ENCODE measurements at regions not wholly inside any gene's neighbourhood (a gene's known extent, or its start where the extent isn't known, plus 50 kb on each side); places are given as distances from the start of the nearest gene placed in this dataset.

GRCh38 chr3:45332493-45332892, 55.9 kb upstream of the LARS2 start:
- no peak overlapping the region for H3K4me2 ChIP-seq (ENCODE audit: low read length)
- POLR2A ChIA-PET, result no interaction called here
- H3K9ac ChIP-seq (ENCODE audit: low read length), result no peak overlapping the region
- H3K36me3 ChIP-seq (ENCODE audit: control insufficient read depth in 1 of 2, insufficient read depth in 2 of 2, low read length in 2 of 2), result no peaks in the 10 kb centered on the region
- no peaks in the 10 kb centered on the region for H3K4me1 ChIP-seq (ENCODE audit: control insufficient read depth in 1 of 2, insufficient read depth in 2 of 2, low read length in 2 of 2)
- intact Hi-C loops (cut with micrococcal nuclease), result no loop called here
- no TSS peak for BruUV-seq (replicated peaks)
- H2AFZ ChIP-seq (ENCODE audit: low read depth, low read length, poor library complexity, severe bottlenecking), result no peak overlapping the region
- no peaks in the 10 kb centered on the region for H3K9me2 ChIP-seq (ENCODE audit: insufficient read depth)
- H3K27ac ChIP-seq (ENCODE audit: low read depth, low read length), result no peak overlapping the region
- no peaks in the 10 kb centered on the region for H4K20me1 ChIP-seq (ENCODE audit: insufficient read depth)
- H3K27me3 ChIP-seq (ENCODE audit: insufficient read depth, low read length), result peaks cover 2% of the 10 kb centered on the region; the same call in 1 of the 2 replicates
- no peak for TF ChIP-seq ZNF274 (IDR thresholded peaks at IDR 0.05; ENCODE audit: low read depth, low read length)
- H3K9me3 ChIP-seq (ENCODE audit: control insufficient read depth in 1 of 2, insufficient read depth in 1 of 2, low read depth in 1 of 2, low read length in 2 of 2), result no peaks in the 10 kb centered on the region
- ATAC-seq, result no peak
- no peaks in the 10 kb centered on the region for H3K79me2 ChIP-seq (ENCODE audit: insufficient read depth, low read length)
- RAD21 ChIA-PET (ENCODE audit: low non-redundant PET in 1 of 2, low total read pairs in 2 of 2, uncharacterized antibody in 2 of 2, unreplicated experiment in 2 of 2), result no interaction called here
- no peak for DNase-seq (ENCODE audit: low read depth, low spot score)
- H3K4me3 ChIP-seq (replicated peaks in 1 of 2; ENCODE audit: low read depth in 1 of 2, low read length in 2 of 2), result no peak overlapping the region
- CTCF ChIA-PET, result no interaction called here

GRCh38 chr3:45332901-45333407, 55.4 kb upstream of the LARS2 start:
- ChIA-PET CTCF (no interaction called here), POLR2A (no interaction called here), RAD21 (ENCODE audit: low non-redundant PET in 1 of 2, low total read pairs in 2 of 2, uncharacterized antibody in 2 of 2, unreplicated experiment in 2 of 2) (no interaction called here)
- no peaks in the 10 kb centered on the region for H4K20me1 ChIP-seq (ENCODE audit: insufficient read depth)
- H3K9ac ChIP-seq (ENCODE audit: low read length), result no peak overlapping the region
- intact Hi-C loops (cut with micrococcal nuclease), result no loop called here
- H3K4me2 ChIP-seq (ENCODE audit: low read length), result no peak overlapping the region
- no peaks in the 10 kb centered on the region; the same call in 1 of the 2 replicates for H3K27me3 ChIP-seq (ENCODE audit: insufficient read depth, low read length)
- H2AFZ ChIP-seq (ENCODE audit: low read depth, low read length, poor library complexity, severe bottlenecking), result no peak overlapping the region
- no peak for ATAC-seq
- H3K4me1 ChIP-seq (ENCODE audit: control insufficient read depth in 1 of 2, insufficient read depth in 2 of 2, low read length in 2 of 2), result no peaks in the 10 kb centered on the region
- no peaks in the 10 kb centered on the region for H3K36me3 ChIP-seq (ENCODE audit: control insufficient read depth in 1 of 2, insufficient read depth in 2 of 2, low read length in 2 of 2)
- no peak for DNase-seq (ENCODE audit: low read depth, low spot score)
- no peaks in the 10 kb centered on the region for H3K9me2 ChIP-seq (ENCODE audit: insufficient read depth)
- no TSS peak for BruUV-seq (replicated peaks)
- no peaks in the 10 kb centered on the region for H3K9me3 ChIP-seq (ENCODE audit: control insufficient read depth in 1 of 2, insufficient read depth in 1 of 2, low read depth in 1 of 2, low read length in 2 of 2)
- no peak overlapping the region for H3K27ac ChIP-seq (ENCODE audit: low read depth, low read length)
- no peaks in the 10 kb centered on the region for H3K79me2 ChIP-seq (ENCODE audit: insufficient read depth, low read length)
- no peak overlapping the region for H3K4me3 ChIP-seq (replicated peaks in 1 of 2; ENCODE audit: low read depth in 1 of 2, low read length in 2 of 2)
- TF ChIP-seq SRF (IDR thresholded peaks at IDR 0.05; ENCODE audit: low read depth), result no peak
- no peak for TF ChIP-seq CBX3 (IDR thresholded peaks at IDR 0.05; ENCODE audit: low read depth)
- TF ChIP-seq EZH2phosphoT487 (IDR thresholded peaks at IDR 0.05; ENCODE audit: borderline replicate concordance), result no peak
- TF ChIP-seq POLR2AphosphoS5 (IDR thresholded peaks at IDR 0.05; ENCODE audit: low read depth, low read length), result no peak
- TF ChIP-seq SP1 (IDR thresholded peaks at IDR 0.05; ENCODE audit: low read depth), result no peak
- TF ChIP-seq EZH2 (IDR thresholded peaks at IDR 0.05), result no peak
- TF ChIP-seq EGR1 (IDR thresholded peaks at IDR 0.05; ENCODE audit: low read depth), result no peak
- no peak for TF ChIP-seq JUND (IDR thresholded peaks at IDR 0.05)
- TF ChIP-seq YY1 (IDR thresholded peaks at IDR 0.05; ENCODE audit: extremely low read depth, insufficient replicate concordance, low read depth, low read length), result no peak
- TF ChIP-seq ZNF274 (IDR thresholded peaks at IDR 0.05; ENCODE audit: low read depth, low read length), result no peak
- TF ChIP-seq REST (IDR thresholded peaks at IDR 0.05; ENCODE audit: low read depth), result no peak
- no peak for TF ChIP-seq ELF1 (IDR thresholded peaks at IDR 0.05; ENCODE audit: borderline replicate concordance, low read depth)
- no peak for TF ChIP-seq CTCF (IDR thresholded peaks at IDR 0.05 in 2 of 3, conservative IDR thresholded peaks at IDR 0.05 in 1 of 3; ENCODE audit: borderline replicate concordance in 1 of 3, insufficient read depth in 1 of 3, low read depth in 2 of 3, low read length in 2 of 3)

Data from HCT116 (cell line).